CD4-positive, CD25-positive, alpha-beta regulatory T cell (primary cell): ENCODE measurements at regions not wholly inside any gene's neighbourhood (a gene's known extent, or its start where the extent isn't known, plus 50 kb on each side); places are given as distances from the start of the nearest gene placed in this dataset.

Source experiments
- ATAC-seq, 2 donors: fragments of 150-1000 bp; cut with Tn5 transposase; one replicate each; pipeline ENCODE4 v1.10.0; 2021; ENCODE audit warnings: low read depth in 2 of 2, moderate number of reproducible peaks in 2 of 2, moderate library complexity in 1 of 2
- DNase-seq, 3 donors: peaks; one replicate each; pipeline versions ENCODE4 v3.0.0 to v3.0.0-alpha.2; 2012 to 2022; ENCODE audit warnings: mixed read lengths in 1 of 3
- H3K27ac ChIP-seq: one replicate; pipeline ENCODE4 v1.7.0; 2013; ENCODE audit warnings: mild to moderate bottlenecking, low read length; ENCODE audit not compliant: insufficient read depth, poor library complexity, severe bottlenecking
- H3K27me3 ChIP-seq: one replicate; pipeline ENCODE4 v1.7.0; 2013; ENCODE audit warnings: low read length; ENCODE audit not compliant: control insufficient read depth, insufficient read depth
- H3K36me3 ChIP-seq: one replicate; pipeline ENCODE4 v1.7.0; 2013; ENCODE audit warnings: mild to moderate bottlenecking, low read length, moderate library complexity; ENCODE audit not compliant: control insufficient read depth, insufficient read depth
- H3K4me1 ChIP-seq: 2 replicates; pipeline ENCODE4 v1.7.0; 2013; ENCODE audit warnings: mild to moderate bottlenecking, low read length; ENCODE audit not compliant: insufficient read depth, control insufficient read depth, poor library complexity, severe bottlenecking
- H3K4me3 ChIP-seq: one replicate; pipeline ENCODE4 v1.7.0; 2013; ENCODE audit warnings: low read depth, mild to moderate bottlenecking, low read length, moderate library complexity
- H3K9me3 ChIP-seq, 2 experiments: 1 replicate in 1 of 2; 2 replicates in 1 of 2; pipeline ENCODE4 v1.7.0; 2013; ENCODE audit warnings: low read length in 2 of 2, mild to moderate bottlenecking in 1 of 2, moderate library complexity in 1 of 2; ENCODE audit not compliant: control insufficient read depth in 2 of 2
- H3K27ac Mint-ChIP-seq, 3 donors: one replicate each; pipeline ENCODE4 v1.8.0; 2020 to 2022; ENCODE audit warnings: mild to moderate bottlenecking in 3 of 3, mixed read lengths in 3 of 3, moderate library complexity in 2 of 3
- H3K27me3 Mint-ChIP-seq: one replicate; pipeline ENCODE4 v1.8.0; 2022; ENCODE audit warnings: mild to moderate bottlenecking, mixed read lengths
- H3K36me3 Mint-ChIP-seq: one replicate; pipeline ENCODE4 v1.8.0; 2020; ENCODE audit warnings: mixed read lengths
- H3K4me1 Mint-ChIP-seq, 4 donors: one replicate each; pipeline ENCODE4 v1.8.0; 2020 to 2022; ENCODE audit warnings: mixed read lengths in 4 of 4, mild to moderate bottlenecking in 1 of 4
- H3K4me3 Mint-ChIP-seq, 4 donors: one replicate each; pipeline ENCODE4 v1.8.0; 2020 to 2022; ENCODE audit warnings: mild to moderate bottlenecking in 4 of 4, mixed read lengths in 4 of 4, moderate library complexity in 3 of 4
- H3K9me3 Mint-ChIP-seq, 7 donors: one replicate each; pipeline ENCODE4 v1.8.0; 2020 to 2022; ENCODE audit warnings: mixed read lengths in 7 of 7, mild to moderate bottlenecking in 3 of 7, moderate library complexity in 2 of 7

DNA sequence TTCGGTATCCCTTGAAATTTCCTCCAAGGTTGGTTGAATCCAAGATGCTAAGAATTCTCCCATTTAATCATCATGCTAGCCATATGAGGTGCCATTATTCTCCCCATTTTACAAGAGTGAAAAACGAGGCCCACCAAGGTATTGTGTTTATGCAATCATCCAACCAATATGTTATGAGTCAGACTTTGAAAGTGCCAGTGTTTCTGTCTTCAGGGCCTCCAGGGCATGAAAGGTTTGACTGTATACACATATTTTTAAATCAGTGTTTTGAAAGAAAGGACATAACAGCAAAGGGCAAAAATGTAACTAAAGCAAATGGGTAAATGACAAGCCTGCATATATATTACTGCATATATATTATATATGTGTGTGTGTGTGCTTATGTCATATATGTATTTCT lies 541.2 kb upstream of the SMIM31 start:
- Mint-ChIP-seq H3K27me3 (no peaks in the 10 kb centered on the region), H3K9me3 (peaks cover 0 to 3% (median 0%) of the 10 kb centered on the region in 7 donors), H3K4me3 (no peak overlapping the region), H3K36me3 (no peaks in the 10 kb centered on the region), H3K27ac (no peak overlapping the region), H3K4me1 (no peaks in the 10 kb centered on the region)
- DNase-seq, result no peak
- no peak for ATAC-seq
- H3K4me3 ChIP-seq, result no peak overlapping the region
- no peaks in the 10 kb centered on the region for H3K36me3 ChIP-seq
- H3K4me1 ChIP-seq, result no peaks in the 10 kb centered on the region
- no peaks in the 10 kb centered on the region for H3K9me3 ChIP-seq
- H3K27me3 ChIP-seq, result no peaks in the 10 kb centered on the region
- no peak overlapping the region for H3K27ac ChIP-seq

DNA sequence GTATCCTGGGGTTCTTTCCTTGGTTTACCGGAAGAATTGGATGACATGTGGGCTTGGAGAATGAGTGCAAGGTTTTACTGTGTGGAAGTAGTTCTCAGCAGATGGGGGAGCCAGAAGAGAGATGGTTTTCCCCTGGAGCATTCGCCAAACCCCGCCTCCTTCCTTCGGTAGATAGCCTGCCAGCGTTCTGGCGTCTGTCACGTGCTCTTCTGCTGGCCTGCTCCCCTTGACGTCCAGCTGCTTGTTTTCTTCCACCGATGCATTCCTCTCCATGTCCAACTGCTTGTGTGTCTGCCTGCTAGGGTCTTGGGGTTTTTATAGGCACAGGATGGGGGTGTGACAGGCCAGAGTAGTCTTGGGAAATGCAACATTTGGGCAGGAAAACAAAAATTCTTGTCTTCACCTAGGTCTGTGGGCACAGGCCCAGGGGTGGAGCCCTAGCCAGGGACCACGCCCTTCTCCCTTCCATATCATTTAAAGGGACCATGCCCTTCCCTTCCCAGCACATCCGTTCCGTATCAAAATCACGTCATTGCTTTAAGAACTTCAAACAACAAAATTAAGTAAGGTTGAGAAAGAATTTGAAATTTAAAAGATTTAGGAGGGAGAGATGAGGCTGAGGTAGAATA lies 538.7 kb upstream of the SMIM31 start:
- Mint-ChIP-seq H3K27ac (no peak overlapping the region), H3K9me3 (peaks cover 0 to 4% (median 1%) of the 10 kb centered on the region in 7 donors), H3K27me3 (no peaks in the 10 kb centered on the region), H3K4me1 (no peaks in the 10 kb centered on the region), H3K36me3 (no peaks in the 10 kb centered on the region), H3K4me3 (no peak overlapping the region)
- H3K27me3 ChIP-seq, result no peaks in the 10 kb centered on the region
- H3K4me1 ChIP-seq, result no peaks in the 10 kb centered on the region
- no peaks in the 10 kb centered on the region for H3K36me3 ChIP-seq
- no peak overlapping the region for H3K27ac ChIP-seq
- no peak overlapping the region for H3K4me3 ChIP-seq
- no peak for DNase-seq
- H3K9me3 ChIP-seq, result no peaks in the 10 kb centered on the region
- ATAC-seq, result no peak

DNA sequence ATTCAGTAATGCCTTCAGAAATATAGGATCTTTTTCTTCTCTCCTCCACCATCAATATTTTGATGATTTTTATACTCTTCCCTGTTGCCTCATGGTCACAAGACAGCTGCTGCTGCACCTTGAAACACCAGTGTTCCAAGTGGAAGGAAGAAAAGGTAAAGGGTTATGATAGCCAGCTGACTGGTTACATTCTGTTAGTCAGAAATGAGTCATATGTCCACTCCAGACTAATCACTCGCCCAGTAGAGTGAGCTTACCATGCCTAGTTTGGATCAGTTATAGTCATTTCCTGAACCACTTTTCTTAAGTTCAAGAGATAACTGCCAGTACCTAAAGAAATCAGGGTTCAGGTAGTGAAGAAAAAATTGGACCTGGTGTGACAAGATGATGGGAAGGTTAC lies 532.3 kb upstream of the SMIM31 start:
- H3K36me3 Mint-ChIP-seq, result no peaks in the 10 kb centered on the region
- no peaks in the 10 kb centered on the region for H3K27me3 ChIP-seq
- no peak overlapping the region for H3K4me3 ChIP-seq
- H3K36me3 ChIP-seq, result no peaks in the 10 kb centered on the region
- no peak overlapping the region for H3K27ac Mint-ChIP-seq
- no peaks in the 10 kb centered on the region for H3K4me1 ChIP-seq
- ATAC-seq, result no peak
- DNase-seq, result no peak
- no peaks in the 10 kb centered on the region for H3K9me3 ChIP-seq
- no peak overlapping the region for H3K4me3 Mint-ChIP-seq
- H3K9me3 Mint-ChIP-seq, result peaks cover 0 to 4% (median 0%) of the 10 kb centered on the region in 7 donors
- H3K4me1 Mint-ChIP-seq, result no peaks in the 10 kb centered on the region
- H3K27ac ChIP-seq, result no peak overlapping the region
- no peaks in the 10 kb centered on the region for H3K27me3 Mint-ChIP-seq

DNA sequence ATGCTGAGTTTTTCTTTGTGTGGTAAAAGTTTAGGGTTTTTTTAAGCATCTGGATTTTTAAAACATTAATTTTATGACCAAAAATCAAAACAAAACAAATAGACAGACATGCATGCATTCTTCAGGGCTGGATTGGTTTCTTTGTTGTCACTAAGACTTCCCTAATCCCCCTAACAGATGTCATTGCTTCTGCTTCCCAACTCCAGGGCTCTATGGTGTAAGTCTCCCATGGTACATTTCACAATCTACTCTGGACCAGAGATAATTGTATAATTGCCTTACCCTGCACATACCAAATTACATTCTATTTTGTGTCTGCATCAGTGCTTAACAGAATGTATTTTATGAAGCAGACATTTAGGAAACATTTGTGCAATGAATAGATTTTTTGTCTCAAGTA lies 529.1 kb upstream of the SMIM31 start:
- no peaks in the 10 kb centered on the region for H3K36me3 ChIP-seq
- no peaks in the 10 kb centered on the region for H3K27me3 Mint-ChIP-seq
- no peak overlapping the region for H3K27ac Mint-ChIP-seq
- H3K27me3 ChIP-seq, result no peaks in the 10 kb centered on the region
- no peaks in the 10 kb centered on the region for H3K9me3 ChIP-seq
- H3K4me3 ChIP-seq, result no peak overlapping the region
- DNase-seq (no peak), ATAC-seq (no peak)
- no peak overlapping the region for H3K4me3 Mint-ChIP-seq
- H3K27ac ChIP-seq, result no peak overlapping the region
- peaks cover 0 to 2% (median 0%) of the 10 kb centered on the region in 7 donors for H3K9me3 Mint-ChIP-seq
- no peaks in the 10 kb centered on the region for H3K36me3 Mint-ChIP-seq
- H3K4me1 Mint-ChIP-seq, result no peaks in the 10 kb centered on the region
- no peaks in the 10 kb centered on the region for H3K4me1 ChIP-seq

DNA sequence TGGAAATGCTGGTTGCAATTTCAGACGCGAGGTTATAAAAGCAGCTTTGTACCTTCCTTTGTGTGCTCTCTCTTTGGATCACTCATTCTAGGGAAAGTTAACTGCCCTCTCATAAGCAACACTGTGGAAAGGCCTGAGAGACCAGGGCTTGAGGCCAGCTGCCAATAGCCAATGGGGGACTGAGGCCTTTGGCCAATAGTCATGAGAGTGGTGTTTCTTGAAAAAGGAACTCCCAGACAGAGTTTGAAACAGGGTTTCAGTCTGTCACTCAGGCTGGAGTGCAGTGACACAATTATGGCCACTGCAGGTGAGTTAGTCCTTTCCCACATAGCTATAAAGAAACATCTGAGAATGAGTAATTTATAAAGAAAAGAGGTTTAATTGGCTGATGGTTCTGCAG lies 524.7 kb upstream of the SMIM31 start:
- DNase-seq (no peak), ATAC-seq (no peak)
- H3K4me3 Mint-ChIP-seq, result no peak overlapping the region
- H3K4me1 Mint-ChIP-seq, result no peaks in the 10 kb centered on the region
- Histone ChIP-seq H3K4me3 (no peak overlapping the region), H3K27me3 (no peaks in the 10 kb centered on the region), H3K36me3 (no peaks in the 10 kb centered on the region), H3K9me3 (no peaks in the 10 kb centered on the region), H3K4me1 (no peaks in the 10 kb centered on the region), H3K27ac (no peak overlapping the region)
- no peaks in the 10 kb centered on the region for H3K36me3 Mint-ChIP-seq
- H3K27me3 Mint-ChIP-seq, result no peaks in the 10 kb centered on the region
- H3K27ac Mint-ChIP-seq, result no peak overlapping the region
- H3K9me3 Mint-ChIP-seq, result peaks cover 0 to 2% (median 0%) of the 10 kb centered on the region in 7 donors

DNA sequence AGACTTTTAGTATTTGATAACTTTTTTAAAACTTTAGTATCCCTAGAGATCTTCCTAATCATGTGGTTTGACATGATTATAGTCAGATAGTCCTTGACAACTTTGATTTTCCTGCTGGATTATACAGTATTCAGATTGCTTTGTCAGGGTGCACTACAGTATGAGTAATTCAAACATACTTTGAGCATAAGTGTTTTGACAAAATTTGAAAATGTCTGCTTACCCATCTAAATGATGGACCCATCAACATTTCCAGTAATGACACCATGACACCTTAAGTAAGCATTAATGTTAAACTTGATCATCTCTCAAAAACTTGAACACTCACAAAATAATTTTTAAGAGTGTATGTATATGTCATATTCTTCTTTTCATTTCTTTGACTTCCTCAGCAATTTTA lies 514.5 kb upstream of the SMIM31 start:
- ATAC-seq, result no peak
- no peak overlapping the region for H3K4me3 Mint-ChIP-seq

DNA sequence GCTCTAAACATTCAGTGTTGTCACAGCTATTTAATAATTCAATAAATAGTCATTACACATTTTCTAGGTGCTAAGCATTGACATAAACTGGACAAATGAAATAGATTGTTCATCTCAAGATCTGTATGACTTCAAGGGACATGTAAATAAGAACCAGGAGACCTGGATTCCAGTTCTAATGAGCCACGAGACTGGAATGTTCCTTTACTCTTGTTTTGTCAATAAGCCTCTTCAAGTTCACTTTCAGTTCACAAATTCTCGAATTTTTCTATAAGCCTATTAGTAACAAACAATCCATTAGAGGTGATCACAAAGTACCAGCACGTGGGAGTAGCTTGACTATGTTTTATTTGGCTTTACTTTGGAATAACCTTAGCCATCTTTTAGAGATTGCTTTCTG lies 514.0 kb upstream of the SMIM31 start:
- no peak overlapping the region for H3K27ac ChIP-seq
- H3K4me1 Mint-ChIP-seq, result no peaks in the 10 kb centered on the region
- no peaks in the 10 kb centered on the region for H3K9me3 ChIP-seq

More for the DNA sequence above, 514.5 kb upstream of the SMIM31 start:
- DNase-seq, result no peak
- H3K27ac Mint-ChIP-seq, result no peak overlapping the region
- no peaks in the 10 kb centered on the region for H3K4me1 Mint-ChIP-seq
- no peaks in the 10 kb centered on the region for H3K27me3 Mint-ChIP-seq
- Histone ChIP-seq H3K9me3 (no peaks in the 10 kb centered on the region), H3K27me3 (no peaks in the 10 kb centered on the region), H3K36me3 (no peaks in the 10 kb centered on the region), H3K4me3 (no peak overlapping the region), H3K4me1 (no peaks in the 10 kb centered on the region), H3K27ac (no peak overlapping the region)
- peaks cover 0 to 2% (median 0%) of the 10 kb centered on the region in 7 donors for H3K9me3 Mint-ChIP-seq
- H3K36me3 Mint-ChIP-seq, result no peaks in the 10 kb centered on the region

DNA sequence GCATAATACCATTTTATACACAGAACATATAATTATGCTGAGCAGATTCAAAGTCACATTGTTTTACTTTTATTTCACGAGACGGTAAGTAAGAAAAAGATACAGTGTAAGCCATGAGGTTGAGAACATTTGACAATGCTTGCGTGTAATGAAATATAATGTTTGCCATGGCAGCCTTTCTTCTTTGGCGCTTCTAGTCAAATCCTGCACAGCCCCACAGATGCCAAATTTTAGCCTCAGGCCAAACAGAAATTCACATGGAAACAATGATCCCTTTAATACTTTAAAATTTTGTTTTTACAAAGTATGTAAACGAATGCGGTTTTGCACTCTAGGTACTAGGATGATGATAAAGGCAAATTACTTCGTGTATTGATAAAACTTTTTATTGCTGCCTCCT lies 502.7 kb upstream of the SMIM31 start:
- Histone ChIP-seq H3K27ac (no peak overlapping the region), H3K27me3 (no peaks in the 10 kb centered on the region), H3K4me3 (no peak overlapping the region), H3K4me1 (no peaks in the 10 kb centered on the region), H3K36me3 (no peaks in the 10 kb centered on the region), H3K9me3 (no peaks in the 10 kb centered on the region)
- Mint-ChIP-seq H3K4me1 (no peaks in the 10 kb centered on the region), H3K4me3 (no peak overlapping the region), H3K9me3 (peaks cover 0 to 5% (median 0%) of the 10 kb centered on the region in 7 donors), H3K36me3 (no peaks in the 10 kb centered on the region), H3K27ac (no peak overlapping the region), H3K27me3 (no peaks in the 10 kb centered on the region)
- no peak for DNase-seq
- ATAC-seq, result no peak

More for the DNA sequence above, 514.0 kb upstream of the SMIM31 start:
- Histone ChIP-seq H3K4me3 (no peak overlapping the region), H3K4me1 (no peaks in the 10 kb centered on the region), H3K36me3 (no peaks in the 10 kb centered on the region), H3K27me3 (no peaks in the 10 kb centered on the region)
- Mint-ChIP-seq H3K27me3 (no peaks in the 10 kb centered on the region), H3K9me3 (peaks cover 0 to 2% (median 0%) of the 10 kb centered on the region in 7 donors), H3K27ac (no peak overlapping the region), H3K4me3 (no peak overlapping the region), H3K36me3 (no peaks in the 10 kb centered on the region)
- no peak for ATAC-seq
- DNase-seq, result no peak
